Activated CD8-positive, alpha-beta T cell treated with anti-CD3 and anti-CD28 coated beads, Interleukin-2, amount 10 ng/mL, durations not matched to agents 7 days and 5 days (primary cell): ENCODE measurements at regions not wholly inside any gene's neighbourhood (a gene's known extent, or its start where the extent isn't known, plus 50 kb on each side); places are given as distances from the start of the nearest gene placed in this dataset.
"Not testable (repeated sequence)": the region's sequence is repeated elsewhere in the genome, so short reads cannot be mapped to it uniquely, and the experiment has no call there.

Experiments
- ATAC-seq: fragments of 150-1000 bp; cut with Tn5 transposase; one replicate; pipeline ENCODE4 v1.10.0; 2021; ENCODE audit warnings: moderate library complexity
- CTCF ChIA-PET: fragments of 350-600 bp; sonication (Branson Sonifier 250); formaldehyde crosslinking; loops from one replicate; lab custom pipeline; 2021; ENCODE audit warnings: antibody characterized with exemption; lab: Charles Lee
- POLR2A ChIA-PET: fragments of 350-600 bp; sonication (Branson Sonifier 250); formaldehyde crosslinking; loops from one replicate; lab custom pipeline; 2021; ENCODE audit warnings: antibody characterized with exemption; lab: Charles Lee
- DNase-seq: peaks from one replicate; pipeline ENCODE4 v3.0.0-alpha.2; 2020
- H3K27ac Mint-ChIP-seq: one replicate; pipeline ENCODE4 v1.8.0; 2021; ENCODE audit warnings: mild to moderate bottlenecking, mixed read lengths
- H3K27me3 Mint-ChIP-seq: one replicate; pipeline ENCODE4 v1.8.0; 2021; ENCODE audit warnings: low read depth, mixed read lengths
- H3K36me3 Mint-ChIP-seq: one replicate; pipeline ENCODE4 v1.8.0; 2021; ENCODE audit warnings: low read depth, mixed read lengths
- H3K4me1 Mint-ChIP-seq: one replicate; pipeline ENCODE4 v1.8.0; 2021; ENCODE audit warnings: low read depth, mixed read lengths
- H3K4me3 Mint-ChIP-seq: one replicate; pipeline ENCODE4 v1.8.0; 2021; ENCODE audit warnings: mild to moderate bottlenecking, mixed read lengths
- H3K9me3 Mint-ChIP-seq: one replicate; pipeline ENCODE4 v1.8.0; 2022; ENCODE audit warnings: mixed read lengths; ENCODE audit not compliant: insufficient read depth

- Mint-ChIP-seq H3K4me3 (no peak overlapping the region), H3K4me1 (no peaks in the 10 kb centered on the region), H3K27me3 (no peaks in the 10 kb centered on the region), H3K9me3 (no peaks in the 10 kb centered on the region), H3K27ac (no peak overlapping the region), H3K36me3 (no peaks in the 10 kb centered on the region)
- no peak for ATAC-seq
- DNase-seq: no peak
- ChIA-PET CTCF (no interaction called here), POLR2A (no interaction called here)
Observed at GRCh38 chr9:75448955-75449354, 360.6 kb downstream of the OSTF1 start.

DNA sequence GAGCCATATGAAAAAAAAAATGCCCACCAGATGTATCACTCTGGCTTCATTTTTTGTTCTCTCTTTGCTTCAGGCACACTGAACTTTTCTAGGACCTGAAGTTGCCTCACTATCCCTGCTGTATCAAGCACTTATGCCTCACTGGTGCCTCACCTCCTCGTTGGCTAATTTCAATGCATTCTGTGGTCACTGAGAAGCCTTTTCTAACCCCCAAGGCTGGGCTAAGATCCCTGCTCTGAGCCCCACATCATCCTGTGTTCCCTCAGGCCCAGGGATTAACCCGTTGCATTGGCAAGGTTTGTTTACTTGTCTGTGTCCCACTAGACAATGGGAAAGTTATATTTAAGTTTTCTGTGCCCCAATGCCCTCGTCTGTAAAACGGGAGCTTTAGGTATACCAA lies 362.7 kb downstream of the OSTF1 start:
- Mint-ChIP-seq H3K36me3 (no peaks in the 10 kb centered on the region), H3K27ac (no peak overlapping the region), H3K4me1 (no peaks in the 10 kb centered on the region), H3K4me3 (no peak overlapping the region), H3K9me3 (no peaks in the 10 kb centered on the region), H3K27me3 (no peaks in the 10 kb centered on the region)
- ATAC-seq (no peak), DNase-seq (no peak)
- ChIA-PET POLR2A (no interaction called here), CTCF (no interaction called here)

DNA sequence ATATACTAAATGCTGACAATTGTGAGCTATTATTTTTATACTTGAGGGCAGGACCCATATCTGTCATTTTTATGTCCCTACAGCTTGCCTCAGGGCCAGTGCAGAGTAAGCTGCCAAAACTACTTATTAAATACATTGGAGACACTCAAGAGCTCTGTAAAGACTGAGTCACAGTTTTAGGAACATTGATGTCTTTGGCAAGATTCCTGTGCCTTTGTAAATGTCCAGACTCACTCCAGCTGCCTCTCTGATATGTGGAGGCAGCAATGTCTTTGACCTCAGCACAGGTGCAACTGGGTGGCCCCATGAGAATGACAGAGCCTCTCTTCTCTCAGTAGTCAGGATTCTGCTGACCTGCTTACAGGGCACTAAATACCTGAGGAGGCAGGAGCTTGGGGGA lies 363.2 kb downstream of the OSTF1 start:
- Mint-ChIP-seq H3K9me3 (no peaks in the 10 kb centered on the region), H3K4me3 (no peak overlapping the region), H3K27me3 (no peaks in the 10 kb centered on the region), H3K27ac (no peak overlapping the region), H3K36me3 (no peaks in the 10 kb centered on the region), H3K4me1 (no peaks in the 10 kb centered on the region)
- DNase-seq (no peak), ATAC-seq (no peak)
- ChIA-PET POLR2A (no interaction called here), CTCF (no interaction called here)

DNA sequence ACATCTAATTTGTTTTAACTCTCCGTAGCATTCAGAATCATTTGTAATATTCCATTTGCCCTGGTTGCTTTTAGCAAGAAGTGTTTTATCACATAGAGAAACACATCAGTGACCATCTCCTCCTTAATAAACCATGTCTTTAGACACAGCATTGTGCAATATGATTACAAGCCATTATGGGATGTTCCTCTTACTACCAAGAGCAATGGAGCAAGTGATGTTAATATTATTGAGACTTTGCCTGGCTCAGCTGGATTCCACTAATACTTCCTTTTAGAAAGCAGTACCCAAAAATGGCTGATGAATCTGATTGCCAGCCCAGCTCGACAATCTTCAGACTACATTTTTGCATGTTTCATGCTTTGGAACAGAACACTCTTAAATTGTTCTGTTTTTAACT lies 364.2 kb downstream of the OSTF1 start:
- no peak overlapping the region for H3K4me3 Mint-ChIP-seq
- CTCF ChIA-PET: no interaction called here
- POLR2A ChIA-PET: no interaction called here
- no peak for ATAC-seq
- no peak for DNase-seq
- no peaks in the 10 kb centered on the region for H3K4me1 Mint-ChIP-seq
- H3K9me3 Mint-ChIP-seq: no peaks in the 10 kb centered on the region
- H3K27ac Mint-ChIP-seq: no peak overlapping the region
- no peaks in the 10 kb centered on the region for H3K27me3 Mint-ChIP-seq
- no peaks in the 10 kb centered on the region for H3K36me3 Mint-ChIP-seq

DNA sequence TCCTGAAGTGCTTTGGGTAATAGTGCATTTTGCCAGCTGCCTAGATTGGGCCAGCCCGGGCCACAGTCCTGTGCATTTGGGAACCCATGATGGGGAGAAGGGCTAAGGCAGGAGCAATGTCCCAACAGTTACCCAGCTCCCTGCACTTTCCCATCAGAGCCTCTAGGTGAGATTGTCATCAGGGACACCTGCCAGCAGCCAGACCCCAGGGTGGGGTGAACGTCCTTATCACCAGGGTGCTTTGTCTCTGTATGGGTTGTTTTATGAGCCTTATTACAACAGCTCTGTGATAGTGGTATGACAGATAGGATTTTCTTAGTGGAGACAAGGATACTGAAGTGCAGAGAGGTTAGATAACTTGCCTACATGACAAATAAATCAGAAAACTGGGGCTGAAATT lies 365.7 kb downstream of the OSTF1 start:
- no peak overlapping the region for H3K4me3 Mint-ChIP-seq
- H3K36me3 Mint-ChIP-seq: no peaks in the 10 kb centered on the region
- no peaks in the 10 kb centered on the region for H3K4me1 Mint-ChIP-seq
- ChIA-PET POLR2A (no interaction called here), CTCF (no interaction called here)
- no peaks in the 10 kb centered on the region for H3K27me3 Mint-ChIP-seq
- no peak for ATAC-seq
- DNase-seq: no peak
- no peaks in the 10 kb centered on the region for H3K9me3 Mint-ChIP-seq
- no peak overlapping the region for H3K27ac Mint-ChIP-seq

DNA sequence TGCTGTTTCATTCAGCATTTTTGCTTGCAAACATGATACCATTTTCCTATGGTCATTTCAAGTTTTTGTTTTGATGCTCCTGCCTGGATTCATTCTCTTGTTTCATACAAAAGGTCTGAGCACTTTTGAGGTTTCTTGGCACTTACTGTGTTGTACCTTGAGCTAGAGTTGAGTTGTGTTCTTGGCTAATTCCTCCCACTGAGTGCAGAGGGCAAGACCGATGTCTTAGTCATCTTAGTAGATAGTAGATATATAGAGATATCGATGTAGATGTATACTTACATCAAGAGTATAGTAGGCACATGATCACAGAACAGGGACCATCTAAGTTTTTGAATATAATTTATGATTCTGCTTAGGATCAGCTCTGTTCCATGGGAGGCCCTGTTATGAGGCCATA lies 366.6 kb downstream of the OSTF1 start:
- no peaks in the 10 kb centered on the region for H3K4me1 Mint-ChIP-seq
- CTCF ChIA-PET: no interaction called here
- no peak for ATAC-seq

GRCh38 chr9:75455444-75455921 lies 367.2 kb downstream of the OSTF1 start:
- no peaks in the 10 kb centered on the region for H3K36me3 Mint-ChIP-seq
- no peak overlapping the region for H3K27ac Mint-ChIP-seq
- POLR2A ChIA-PET: no interaction called here
- no peaks in the 10 kb centered on the region for H3K9me3 Mint-ChIP-seq
- H3K4me3 Mint-ChIP-seq: no peak overlapping the region
- H3K4me1 Mint-ChIP-seq: no peaks in the 10 kb centered on the region
- CTCF ChIA-PET: no interaction called here
- no peaks in the 10 kb centered on the region for H3K27me3 Mint-ChIP-seq
- ATAC-seq (no peak), DNase-seq (no peak)

More for the DNA sequence above, 366.6 kb downstream of the OSTF1 start:
- DNase-seq: no peak
- Mint-ChIP-seq H3K27me3 (no peaks in the 10 kb centered on the region), H3K27ac (no peak overlapping the region), H3K4me3 (no peak overlapping the region), H3K9me3 (no peaks in the 10 kb centered on the region), H3K36me3 (no peaks in the 10 kb centered on the region)
- POLR2A ChIA-PET: no interaction called here

DNA sequence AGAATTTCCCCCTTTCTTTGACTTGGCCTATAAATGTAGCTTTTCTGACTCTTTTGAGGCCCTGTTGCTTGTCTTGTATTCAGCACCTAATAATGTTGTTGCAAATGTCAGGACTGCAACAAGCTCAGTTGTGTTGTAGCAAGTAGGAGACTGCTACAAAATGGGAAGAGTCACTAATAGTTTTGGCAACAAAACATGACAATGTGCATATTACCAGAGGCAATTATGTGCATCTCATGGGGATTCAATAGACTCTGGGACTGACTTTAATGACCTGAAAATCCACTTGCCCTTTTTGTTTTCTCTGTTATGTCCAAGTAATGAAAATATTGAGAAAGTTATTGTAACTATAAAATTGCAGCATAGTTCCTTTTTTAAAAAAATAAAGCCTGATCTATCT lies 368.4 kb downstream of the OSTF1 start:
- DNase-seq: no peak
- ChIA-PET CTCF (interaction anchor here (0.6 kb wide), 1 partner anchor 755 kb away, joined by 3 read pairs; no protein-coding TSS in a partner anchor), POLR2A (no interaction called here)
- ATAC-seq: no peak
- Mint-ChIP-seq H3K36me3 (no peaks in the 10 kb centered on the region), H3K27me3 (no peaks in the 10 kb centered on the region), H3K4me1 (no peaks in the 10 kb centered on the region), H3K9me3 (no peaks in the 10 kb centered on the region), H3K4me3 (no peak overlapping the region), H3K27ac (no peak overlapping the region)

DNA sequence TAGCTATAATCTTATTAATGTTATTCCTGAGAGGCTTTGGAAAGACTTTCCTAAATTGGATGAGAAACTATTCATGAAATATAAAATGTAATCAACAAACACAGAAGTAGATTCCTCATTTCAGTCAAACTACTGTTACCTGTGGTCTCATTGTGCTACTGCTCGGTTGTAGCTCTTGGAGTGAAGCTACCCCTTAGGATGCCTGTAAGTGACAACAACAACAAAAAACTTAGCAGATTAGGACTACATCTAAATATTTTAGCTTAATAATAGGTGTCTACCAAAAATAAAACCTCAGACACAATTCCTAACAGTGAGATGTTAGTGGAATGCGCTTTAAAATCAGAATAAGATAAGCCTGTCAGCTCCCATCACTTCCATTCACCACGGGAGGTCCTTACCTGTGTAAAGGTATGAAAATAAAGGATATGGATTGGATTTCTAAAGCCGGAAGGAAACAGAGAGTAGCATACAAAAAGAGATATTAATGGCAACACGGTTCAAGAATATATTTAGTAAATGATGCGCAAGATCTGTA lies 369.2 kb downstream of the OSTF1 start:
- POLR2A ChIA-PET: no interaction called here
- ATAC-seq: no peak

DNA sequence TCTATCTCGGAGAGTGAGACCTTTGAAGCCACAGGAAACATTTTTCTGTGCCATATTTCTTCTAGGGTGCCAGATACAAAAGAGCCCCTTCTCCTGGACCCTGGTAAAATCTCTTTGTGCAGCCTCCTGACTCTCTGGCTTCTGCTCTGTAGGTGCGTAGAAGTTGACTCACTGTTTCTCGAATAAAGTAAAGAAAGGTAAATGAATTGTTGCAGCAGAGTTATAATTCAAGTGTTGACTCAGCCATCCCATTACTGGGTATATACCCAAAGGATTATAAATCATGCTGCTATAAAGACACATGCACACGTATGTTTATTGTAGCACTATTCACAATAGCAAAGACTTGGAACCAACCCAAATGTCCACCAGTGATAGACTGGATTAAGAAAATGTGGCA lies 371.0 kb downstream of the OSTF1 start:
- DNase-seq, POLR2A ChIA-PET, CTCF ChIA-PET, H3K4me3 Mint-ChIP-seq, H3K9me3 Mint-ChIP-seq, ATAC-seq, H3K4me1 Mint-ChIP-seq, H3K27me3 Mint-ChIP-seq, H3K27ac Mint-ChIP-seq, H3K36me3 Mint-ChIP-seq: not testable (repeated sequence)

More for the DNA sequence above, 369.2 kb downstream of the OSTF1 start:
- no peak for DNase-seq
- H3K9me3 Mint-ChIP-seq: no peaks in the 10 kb centered on the region
- no peaks in the 10 kb centered on the region for H3K4me1 Mint-ChIP-seq
- CTCF ChIA-PET: no interaction called here
- no peak overlapping the region for H3K27ac Mint-ChIP-seq
- H3K4me3 Mint-ChIP-seq: no peak overlapping the region
- no peaks in the 10 kb centered on the region for H3K27me3 Mint-ChIP-seq
- no peaks in the 10 kb centered on the region for H3K36me3 Mint-ChIP-seq

DNA sequence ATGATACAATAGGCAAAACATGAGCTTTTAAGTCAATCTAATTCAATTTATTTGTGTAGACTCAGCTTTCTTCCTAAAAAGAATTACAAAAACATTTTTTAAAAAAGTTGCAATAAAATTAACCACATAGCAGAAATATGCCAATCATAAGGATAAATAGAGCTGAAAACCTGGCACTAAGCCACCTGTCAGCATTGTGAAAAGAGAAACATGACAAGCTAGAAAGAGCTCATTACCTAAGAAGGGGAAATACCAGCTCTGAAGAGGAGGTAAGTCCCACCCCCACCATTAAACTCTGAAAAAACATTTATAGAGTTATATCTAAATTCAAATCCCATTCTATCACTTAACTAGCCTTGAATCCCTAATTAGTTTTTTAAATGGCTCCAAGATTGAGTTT lies 372.9 kb downstream of the OSTF1 start:
- Mint-ChIP-seq H3K27me3 (no peaks in the 10 kb centered on the region), H3K4me3 (no peak overlapping the region), H3K9me3 (no peaks in the 10 kb centered on the region), H3K27ac (no peak overlapping the region), H3K36me3 (no peaks in the 10 kb centered on the region), H3K4me1 (no peaks in the 10 kb centered on the region)
- ChIA-PET CTCF (no interaction called here), POLR2A (no interaction called here)
- no peak for DNase-seq
- ATAC-seq: no peak

GRCh38 chr9:75462866-75463265 lies 374.6 kb downstream of the OSTF1 start:
- Mint-ChIP-seq H3K4me3 (no peak overlapping the region), H3K27me3 (no peaks in the 10 kb centered on the region), H3K36me3 (no peaks in the 10 kb centered on the region), H3K9me3 (no peaks in the 10 kb centered on the region), H3K4me1 (no peaks in the 10 kb centered on the region), H3K27ac (no peak overlapping the region)
- DNase-seq (no peak), ATAC-seq (no peak)
- CTCF ChIA-PET: no interaction called here
- POLR2A ChIA-PET: no interaction called here

DNA sequence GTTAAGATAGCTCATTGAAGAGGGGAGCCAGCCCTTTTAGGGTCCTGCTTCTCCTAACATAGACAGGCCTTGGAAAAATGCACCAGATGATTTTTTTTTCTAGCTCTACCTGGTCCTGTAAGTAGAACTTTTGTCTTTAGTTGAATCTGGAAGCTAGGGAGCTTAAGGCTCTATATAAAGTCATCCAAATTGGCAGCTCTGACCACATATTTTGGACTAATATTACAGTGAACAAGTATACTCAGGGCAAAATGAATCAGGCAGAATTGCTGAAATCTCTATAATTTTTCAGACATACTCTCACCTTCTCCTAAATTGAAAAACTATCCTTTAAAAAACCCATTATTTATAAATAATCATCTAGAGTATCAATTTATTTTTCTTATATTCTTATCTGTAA lies 375.6 kb downstream of the OSTF1 start:
- no peak overlapping the region for H3K4me3 Mint-ChIP-seq
- POLR2A ChIA-PET: no interaction called here
- no peaks in the 10 kb centered on the region for H3K27me3 Mint-ChIP-seq
- H3K27ac Mint-ChIP-seq: no peak overlapping the region
- ATAC-seq: no peak
- CTCF ChIA-PET: no interaction called here
- no peaks in the 10 kb centered on the region for H3K9me3 Mint-ChIP-seq
- H3K36me3 Mint-ChIP-seq: no peaks in the 10 kb centered on the region
- H3K4me1 Mint-ChIP-seq: no peaks in the 10 kb centered on the region
- DNase-seq: no peak
